K562 (cell line): ENCODE measurements at regions not wholly inside any gene's neighbourhood (a gene's known extent, or its start where the extent isn't known, plus 50 kb on each side); places are given as distances from the start of the nearest gene placed in this dataset.

Experiments
- ATAC-seq: fragments of 200-7000 bp; cut with Tn5 transposase; 3 replicates; pipeline ENCODE4 v1.9.1; 2020; ENCODE audit warnings: moderate library complexity
- BruUV-seq: library from RNA; stranded (reverse); fragments of 400-500 nt; replicated peaks from 2 replicates; lab custom pipeline; 2021; lab: Mats Ljungman, UMichigan
- CTCF ChIA-PET: fragments of 300-600 bp; formaldehyde crosslinking; extraction: SDS; loops from one replicate; lab custom pipeline; 2021; ENCODE audit warnings: low intra/inter-chr PET ratio; lab: Yijun Ruan, JAX
- POLR2A ChIA-PET: fragments of 300-600, 350-650 bp; sonication (Branson Sonifier 250); formaldehyde crosslinking; extraction: SDS; loops from one replicate; lab custom pipeline; 2021; ENCODE audit warnings: antibody characterized with exemption, inconsistent platforms; lab: Yijun Ruan, JAX
- DNase-seq, 4 experiments: peaks; one replicate each; pipeline versions ENCODE4 v3.0.0 to v3.0.0-alpha.2; 2011 to 2018; ENCODE audit warnings: low spot score in 3 of 4, mixed read lengths in 3 of 4; ENCODE audit errors: extremely low read depth in 1 of 4
- FAIRE-seq: peaks from 2 replicates; lab custom pipeline; 2011; peaks lifted over from hg19 to GRCh38; lab: Jason Lieb, UNC
- H2AFZ ChIP-seq: 2 replicates; pipeline ENCODE4 v1.6.0; 2011; ENCODE audit warnings: low read depth, low read length, control low read depth, inconsistent platforms
- H3K27ac ChIP-seq: fragments of 200-600 bp; 3 replicates; pipeline ENCODE4 v1.8.0; 2011; ENCODE audit warnings: low read depth, mild to moderate bottlenecking, control low read depth, inconsistent platforms, low read length, moderate library complexity, mixed read lengths; ENCODE audit errors: extremely low read depth
- H3K27me3 ChIP-seq, 2 experiments: fragments of 300-600 bp in 1 of 2; 2 replicates in 1 of 2; 3 replicates in 1 of 2; pipeline versions ENCODE4 v1.6.0 to v1.8.0; 2011; ENCODE audit warnings: inconsistent platforms in 2 of 2, low read length in 2 of 2, mild to moderate bottlenecking in 1 of 2, mixed read lengths in 1 of 2, moderate library complexity in 1 of 2; ENCODE audit not compliant: control insufficient read depth in 2 of 2, insufficient read depth in 2 of 2
- H3K36me3 ChIP-seq: fragments of 300-600 bp; 3 replicates; pipeline ENCODE4 v1.8.0; 2011; ENCODE audit warnings: mild to moderate bottlenecking, low read length, inconsistent platforms; ENCODE audit not compliant: control insufficient read depth, insufficient read depth
- H3K4me1 ChIP-seq, 2 experiments: fragments of 200-600 bp in 1 of 2; replicated peaks in 1 of 2; 2 replicates in 1 of 2; 3 replicates in 1 of 2; pipeline versions ENCODE4 v1.5.1 to v1.8.0; 2011; ENCODE audit warnings: inconsistent platforms in 2 of 2, low read length in 2 of 2, mild to moderate bottlenecking in 1 of 2, mixed read lengths in 1 of 2, moderate library complexity in 1 of 2; ENCODE audit not compliant: control insufficient read depth in 2 of 2, insufficient read depth in 2 of 2
- H3K4me2 ChIP-seq: 2 replicates; pipeline ENCODE4 v1.6.1; 2011; ENCODE audit warnings: low read length, control low read depth, inconsistent platforms, mixed read lengths; ENCODE audit not compliant: insufficient read depth
- H3K4me3 ChIP-seq: fragments of 200-600 bp; sonication (generic), shearing (Covaris generic); 2 replicates; pipeline ENCODE4 v1.5.1; 2016; ENCODE audit warnings: control low read depth, inconsistent platforms
- H3K79me2 ChIP-seq: fragments of 200-600 bp; 3 replicates; pipeline ENCODE4 v1.8.0; 2011; ENCODE audit warnings: low read length, inconsistent platforms; ENCODE audit not compliant: control insufficient read depth, insufficient read depth
- H3K9ac ChIP-seq, 2 experiments: 2 replicates each; pipeline versions ENCODE4 v1.6.0 to v1.6.1; 2011; ENCODE audit warnings: low read depth in 2 of 2, low read length in 2 of 2, control low read depth in 1 of 2, inconsistent platforms in 1 of 2, mild to moderate bottlenecking in 1 of 2, mixed read lengths in 1 of 2; ENCODE audit not compliant: insufficient read depth in 1 of 2
- H3K9me1 ChIP-seq: one replicate; pipeline ENCODE4 v1.6.0; 2011; ENCODE audit warnings: inconsistent platforms, mild to moderate bottlenecking, low read length, moderate library complexity; ENCODE audit not compliant: control insufficient read depth, insufficient read depth
- H3K9me3 ChIP-seq: replicated peaks from 2 replicates; pipeline ENCODE4 v1.5.1; 2011; ENCODE audit warnings: low read depth, low read length, inconsistent platforms; ENCODE audit not compliant: control insufficient read depth, insufficient read depth
- H4K20me1 ChIP-seq: replicated peaks from 2 replicates; pipeline ENCODE4 v1.6.1; 2011; ENCODE audit warnings: low read length, inconsistent platforms, mixed read lengths; ENCODE audit not compliant: control insufficient read depth, insufficient read depth
- ETV6 ChIP-seq, 3 experiments: fragments of 150-350 bp in 1 of 3; sonication (generic) in 1 of 3; formaldehyde crosslinking in 1 of 3; IDR thresholded peaks; 2 replicates each; pipeline versions ENCODE4 v1.6.1 to v1.8.0; 2014 to 2022; ENCODE audit warnings: borderline replicate concordance in 2 of 3, low read depth in 2 of 3, antibody characterized with exemption in 1 of 3, low read length in 1 of 3, mild to moderate bottlenecking in 1 of 3, missing genetic modification reagents in 1 of 3
- KAT7 ChIP-seq: sonication (generic); formaldehyde crosslinking; IDR thresholded peaks from 2 replicates; pipeline ENCODE4 v1.8.0; 2022; ENCODE audit warnings: missing genetic modification reagents, mild to moderate bottlenecking, borderline replicate concordance
- POLR2H ChIP-seq: IDR thresholded peaks from 2 replicates; pipeline ENCODE4 v1.6.1; 2016; ENCODE audit warnings: missing genetic modification characterization, low read depth, mild to moderate bottlenecking, control low read depth, missing compliant biosample characterization, moderate library complexity
- SRF ChIP-seq, 2 experiments: fragments of 250-450, 450-650 bp in 1 of 2; sonication (Bioruptor Pico) in 1 of 2; sonication (generic) in 1 of 2; formaldehyde crosslinking; IDR thresholded peaks; 2 replicates each; pipeline versions ENCODE4 v1.5.0 to v1.5.1; 2020 to 2022; ENCODE audit warnings: mild to moderate bottlenecking in 1 of 2, missing genetic modification reagents in 1 of 2
- TSHZ1 ChIP-seq: fragments of 250-450 bp; sonication (Bioruptor Pico); IDR thresholded peaks from 2 replicates; pipeline ENCODE4 v1.4.0; 2020; ENCODE audit warnings: mild to moderate bottlenecking, moderate library complexity
- ZNF589 ChIP-seq: fragments of 200-800 bp; sonication (Bioruptor generic); IDR thresholded peaks from 2 replicates; pipeline ENCODE4 v1.6.1; 2016; ENCODE audit warnings: low read depth, missing genetic modification characterization, missing compliant biosample characterization
- WGBS: fragments of 100-300 bp; shearing (Covaris generic); methylation state at CpG from one replicate; pipeline ENCODE4 v1.1.6; 2016; ENCODE audit warnings: low coverage, mixed read lengths; ENCODE audit not compliant: insufficient coverage; ENCODE audit errors: missing lambda C conversion rate; 5-methylcytosine and 5-hydroxymethylcytosine counted together
- in situ Hi-C: fragments of 300-500 bp; cut with MboI; formaldehyde crosslinking; loops from 4 replicates; pipeline ENCODE4 v1.15.0; 2018; ENCODE audit warnings: inconsistent platforms, mixed read lengths
- intact Hi-C: fragments of 100-400 bp; cut with micrococcal nuclease; formaldehyde crosslinking; loops from 2 replicates; pipeline ENCODE4 v1.14.2; 2022

DNA sequence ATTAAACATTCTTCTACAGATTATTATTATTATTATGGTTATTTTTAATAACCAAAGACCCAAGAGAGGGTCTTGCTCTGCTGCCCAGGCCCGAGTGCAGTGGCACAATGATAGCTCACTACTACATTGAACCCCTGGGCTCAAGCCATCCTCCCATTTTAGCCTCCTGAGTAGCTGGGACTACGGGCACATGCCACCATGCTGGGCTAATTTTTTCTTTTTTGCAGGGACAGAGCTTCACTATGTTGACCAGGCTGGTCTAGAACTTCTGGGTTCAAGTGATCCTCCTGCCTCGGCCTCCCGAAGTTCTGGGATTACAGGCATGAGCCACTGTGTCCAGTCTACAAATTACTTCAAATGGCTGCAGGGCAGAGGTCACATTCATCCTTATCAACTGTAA, 179.8 kb downstream of the KCNRG start:
- Histone ChIP-seq H4K20me1 (peaks cover 4% of the 10 kb centered on the region; the same call in 1 of the 2 replicates), H3K9me3 (no peaks in the 10 kb centered on the region), H3K9ac (no peak overlapping the region), H3K27me3 (no peaks in the 10 kb centered on the region), H3K4me1 (peaks cover 0 to 25% of the 10 kb centered on the region in 2 experiments; a peak in 4 of 5 replicates), H3K27ac (no peak overlapping the region), H3K4me2 (no peak overlapping the region), H3K9me1 (peaks cover 2% of the 10 kb centered on the region), H3K36me3 (no peaks in the 10 kb centered on the region), H3K4me3 (no peak overlapping the region), H3K79me2 (peaks cover 19% of the 10 kb centered on the region), H2AFZ (no peak overlapping the region)
- ChIA-PET POLR2A (interaction anchor here (0.7 kb wide), 1 partner anchor 259 kb away, joined by 3 read pairs; the partner anchor contains the start of gene SPRYD7), CTCF (no interaction called here)
- ATAC-seq = no peak
- in situ Hi-C loops = no loop called here
- BruUV-seq = no TSS peak
- TF ChIP-seq TSHZ1 (no peak), SRF (CRISPR knock-in tag; IDR thresholded peaks at IDR 0.05) (no peak), ETV6 (IDR thresholded peaks at IDR 0.05; ENCODE audit: borderline replicate concordance in 1 of 2, low read depth in 2 of 2, low read length in 1 of 2) (no peak), ETV6 (CRISPR knock-in tag; IDR thresholded peaks at IDR 0.05; ENCODE audit: borderline replicate concordance) (no peak), POLR2H (no peak), KAT7 (CRISPR knock-in tag) (no peak), ZNF589 (CRISPR knock-in tag) (no peak)
- DNase-seq = no peak
- intact Hi-C loops = no loop called here
- no peak for FAIRE-seq
- WGBS = 52% methylated on average over 4 of the region's 4 CpGs
